Hypothalamus (tissue), 51 donors: ENCODE measurements at regions not wholly inside any gene's neighbourhood (a gene's known extent, or its start where the extent isn't known, plus 50 kb on each side); places are given as distances from the start of the nearest gene placed in this dataset.
"Not testable (repeated sequence)": the region's sequence is repeated elsewhere in the genome, so short reads cannot be mapped to it uniquely, and the experiment has no call there.

Experiments
- DNase-seq, 51 donors: peaks; one replicate each; lab custom pipeline; 2025; lab: John Stamatoyannopoulos, UW

DNA sequence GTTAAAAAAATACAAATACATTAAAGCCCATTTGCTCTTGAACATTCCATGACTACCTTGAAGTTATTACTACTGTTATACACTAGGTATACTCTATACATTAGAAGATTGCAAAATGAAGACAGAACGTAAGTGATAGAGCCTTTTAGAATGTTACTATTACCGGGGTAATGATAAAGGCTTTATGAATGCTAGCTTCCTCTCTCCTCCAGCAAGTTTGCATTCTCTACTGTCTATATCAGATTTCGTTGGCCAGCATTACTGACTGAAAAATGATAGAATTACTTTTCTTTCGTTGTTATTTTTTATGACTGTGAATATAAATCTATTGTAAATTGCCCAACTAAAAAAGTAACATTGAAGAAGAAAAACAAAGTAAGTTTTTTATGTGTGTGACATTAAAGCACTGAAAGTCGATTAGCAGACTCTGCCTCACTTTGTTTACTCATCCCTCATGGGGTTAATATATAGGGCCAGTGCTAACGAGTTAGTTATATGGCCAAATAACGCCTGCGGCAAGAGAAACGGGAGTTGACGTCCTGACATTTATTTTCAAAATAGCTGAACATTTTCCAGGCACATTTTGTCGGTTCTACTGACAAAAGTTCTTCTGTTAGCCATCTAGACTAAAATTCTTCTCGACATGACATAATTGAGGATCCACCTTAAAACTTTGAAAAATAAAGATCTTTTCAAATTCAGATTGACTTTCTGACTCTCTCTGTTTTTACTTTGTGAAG, 163.8 kb upstream of the KITLG start:
- no peak for DNase-seq

GRCh38 chr12:88737838-88738472, 157.7 kb upstream of the KITLG start:
- DNase-seq: no peak

DNA sequence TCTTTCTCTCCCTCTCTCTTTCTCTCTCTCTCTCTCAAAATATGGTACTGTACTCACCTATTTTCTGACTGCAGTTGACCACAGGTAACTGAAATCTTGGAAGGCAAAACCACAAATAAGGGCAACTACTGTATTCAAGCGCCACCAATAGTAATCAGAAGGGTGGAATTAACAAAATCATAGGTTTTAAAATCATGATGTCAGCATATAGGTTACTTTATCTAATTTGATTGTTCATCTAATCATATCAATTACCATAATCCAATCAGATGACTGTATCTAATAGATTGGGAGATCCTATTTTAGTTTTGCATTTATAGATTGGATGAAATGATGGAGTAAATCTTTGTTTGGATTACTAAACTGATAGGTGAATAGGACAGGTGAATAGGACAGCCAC, 155.8 kb upstream of the KITLG start:
- DNase-seq: no peak

- DNase-seq: no peak
Measured at GRCh38 chr12:88733008-88733407, 152.7 kb upstream of the KITLG start.

GRCh38 chr12:88729196-88729595, 148.9 kb upstream of the KITLG start:
- no peak for DNase-seq

DNA sequence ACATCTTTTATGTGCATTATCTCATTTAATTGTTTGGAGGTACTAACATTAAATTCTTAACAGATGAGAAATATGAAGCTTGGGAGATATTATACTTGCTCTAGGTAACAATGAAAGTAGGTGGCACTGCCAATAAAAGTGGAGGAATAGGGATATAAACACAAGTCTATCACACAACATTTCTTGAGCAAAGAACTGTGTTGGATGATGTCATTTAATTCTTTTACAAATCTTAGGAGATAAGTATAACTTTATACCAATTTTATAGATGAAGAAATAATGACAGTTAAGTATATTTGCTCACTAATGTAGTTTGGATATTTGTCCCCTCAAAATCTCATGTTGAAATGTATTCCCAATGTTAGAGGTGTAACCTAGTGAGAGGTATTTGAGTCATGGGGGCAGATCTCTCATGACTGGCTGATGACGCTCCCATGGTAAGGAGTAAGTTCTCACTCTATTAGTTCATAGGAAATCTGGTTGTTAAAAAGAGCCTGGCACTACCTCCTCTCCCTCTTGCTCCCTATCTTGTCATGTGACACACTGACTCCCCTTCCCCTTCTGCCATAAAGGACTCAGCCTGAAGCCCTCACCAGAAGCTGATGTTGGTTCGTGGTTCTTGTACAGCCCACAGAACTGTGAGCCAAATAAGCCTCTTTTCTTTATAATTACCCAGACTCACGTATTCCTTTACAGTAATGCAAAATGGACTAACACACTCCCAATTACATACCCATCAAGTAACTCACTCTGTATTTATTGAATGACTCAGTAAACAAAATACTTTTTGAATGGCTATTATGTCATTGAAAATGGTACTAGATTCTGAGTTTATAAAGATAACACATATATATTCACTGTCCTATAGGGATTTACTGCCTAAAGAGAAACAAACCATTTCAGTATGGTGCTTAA, 146.8 kb upstream of the KITLG start:
- no peak for DNase-seq

- DNase-seq: no peak
Measured at GRCh38 chr12:88725592-88726143, 145.4 kb upstream of the KITLG start.

GRCh38 chr12:88723219-88723618, 142.9 kb upstream of the KITLG start:
- no peak for DNase-seq

DNA sequence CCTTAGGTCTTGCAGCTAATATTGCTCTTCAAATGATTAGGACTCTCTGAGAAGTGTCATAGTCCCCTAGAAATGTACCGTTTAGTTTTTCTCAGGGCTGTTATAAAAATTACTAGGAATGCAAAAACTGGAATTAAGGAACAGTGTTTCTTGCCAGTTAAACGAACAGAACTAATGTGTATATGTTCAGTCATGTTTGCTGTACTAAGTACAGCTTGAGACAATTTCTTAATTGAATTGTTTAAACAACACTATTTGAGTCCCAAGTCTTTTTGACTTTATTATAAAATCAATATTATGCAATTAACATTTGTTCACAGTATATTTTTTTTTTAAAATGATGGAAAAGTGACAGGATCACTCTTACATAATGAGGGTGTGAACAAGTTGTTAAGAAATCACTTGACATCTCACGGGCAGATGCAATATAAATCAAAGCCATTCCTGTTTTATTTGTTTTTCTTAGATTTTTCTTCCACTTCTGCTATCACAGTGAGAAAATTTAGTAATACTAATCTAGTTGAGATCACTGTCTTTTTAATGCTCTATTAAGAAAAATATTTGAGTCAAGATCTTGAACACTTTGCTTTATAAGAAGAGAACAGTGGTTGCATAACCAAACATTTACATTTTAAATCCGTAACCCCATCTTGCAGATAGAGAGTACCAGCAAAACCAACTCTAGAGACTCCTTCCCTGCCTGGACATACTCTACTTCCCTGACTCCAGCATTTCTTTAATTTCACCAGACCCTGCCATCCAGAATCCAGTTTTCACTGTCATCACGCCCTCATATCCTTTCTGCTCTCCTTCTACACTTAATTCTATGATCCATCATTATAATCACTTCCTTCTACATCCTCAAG, 140.7 kb upstream of the KITLG start:
- DNase-seq: no peak

DNA sequence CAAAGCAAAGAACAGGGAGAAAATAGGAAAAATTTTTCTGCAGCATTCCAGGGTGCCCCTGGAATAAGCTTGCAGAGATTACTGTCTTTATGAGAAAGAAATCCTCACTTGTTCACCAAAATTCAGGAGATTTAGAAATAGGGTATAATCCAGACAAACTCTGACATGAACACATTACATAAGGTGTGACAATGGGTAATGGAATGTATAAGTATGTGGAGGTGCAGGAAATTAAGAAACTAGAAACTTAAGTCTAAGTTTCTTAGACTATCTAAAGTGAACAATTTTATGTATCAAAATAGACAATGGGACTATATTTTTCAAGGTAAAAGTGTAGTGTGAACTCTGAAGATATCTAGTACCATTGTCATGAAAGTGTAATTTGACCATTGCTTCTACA, 140.0 kb upstream of the KITLG start:
- DNase-seq: no peak

- DNase-seq: no peak
Measured at GRCh38 chr12:88717188-88717587, 136.9 kb upstream of the KITLG start.

- no peak for DNase-seq
Measured at GRCh38 chr12:88716240-88716639, 136.0 kb upstream of the KITLG start.

- DNase-seq: no peak
Measured at GRCh38 chr12:88715673-88716072, 135.4 kb upstream of the KITLG start.

- DNase-seq: not testable (repeated sequence)
Measured at GRCh38 chr12:88714263-88714882, 134.1 kb upstream of the KITLG start.

GRCh38 chr12:88707800-88708199, 127.5 kb upstream of the KITLG start:
- DNase-seq: no peak

DNA sequence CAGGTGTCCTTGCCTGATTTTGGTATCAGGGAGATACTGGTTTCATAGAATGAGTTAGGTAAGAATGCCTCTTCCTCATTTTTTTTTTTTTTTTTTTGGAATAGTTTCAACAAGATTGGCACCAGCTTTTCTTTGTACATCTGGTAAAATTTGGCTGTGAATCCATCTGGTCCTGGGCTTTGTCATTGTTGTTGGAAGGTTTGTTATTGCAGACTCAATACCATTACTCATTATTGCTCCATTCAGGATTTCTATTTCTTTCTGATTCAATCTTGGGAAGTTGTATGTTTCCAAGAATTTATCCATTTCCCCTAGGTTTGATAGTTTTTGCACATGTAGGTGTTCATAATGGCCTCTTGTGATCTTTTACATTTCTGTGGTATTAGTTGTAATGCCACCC, 126.0 kb upstream of the KITLG start:
- no peak for DNase-seq

GRCh38 chr12:88703790-88704189, 123.5 kb upstream of the KITLG start:
- DNase-seq: no peak

- no peak for DNase-seq
Measured at GRCh38 chr12:88698471-88698870, 118.2 kb upstream of the KITLG start.

- no peak for DNase-seq
Measured at GRCh38 chr12:88693837-88694445, 113.7 kb upstream of the KITLG start.
